ENCODE measurements at regions not wholly inside any gene's neighbourhood (a gene's known extent, or its start where the extent isn't known, plus 50 kb on each side); places are given as distances from the start of the nearest gene placed in this dataset.

DNA sequence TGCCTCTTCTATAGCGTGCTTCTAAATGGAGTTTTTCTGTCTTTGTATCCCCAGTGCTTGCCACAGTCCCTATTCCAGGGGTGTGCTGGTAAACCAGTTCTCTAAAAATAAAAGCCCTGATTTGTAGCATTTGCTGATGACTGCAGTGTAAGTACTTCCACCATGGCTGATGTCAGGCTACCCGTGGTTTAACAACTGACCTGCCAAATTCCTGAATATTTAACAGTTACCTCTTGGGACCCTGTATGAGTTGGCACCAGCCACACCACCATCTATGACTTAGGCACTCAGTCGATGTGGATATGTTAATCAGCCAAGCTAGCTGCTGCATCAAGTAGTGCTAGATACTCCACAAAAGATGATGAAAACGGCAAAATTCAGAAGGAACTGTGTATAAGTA lies 94.0 kb upstream of the MTNR1B start:
- TF ChIP-seq, protein P1, sequence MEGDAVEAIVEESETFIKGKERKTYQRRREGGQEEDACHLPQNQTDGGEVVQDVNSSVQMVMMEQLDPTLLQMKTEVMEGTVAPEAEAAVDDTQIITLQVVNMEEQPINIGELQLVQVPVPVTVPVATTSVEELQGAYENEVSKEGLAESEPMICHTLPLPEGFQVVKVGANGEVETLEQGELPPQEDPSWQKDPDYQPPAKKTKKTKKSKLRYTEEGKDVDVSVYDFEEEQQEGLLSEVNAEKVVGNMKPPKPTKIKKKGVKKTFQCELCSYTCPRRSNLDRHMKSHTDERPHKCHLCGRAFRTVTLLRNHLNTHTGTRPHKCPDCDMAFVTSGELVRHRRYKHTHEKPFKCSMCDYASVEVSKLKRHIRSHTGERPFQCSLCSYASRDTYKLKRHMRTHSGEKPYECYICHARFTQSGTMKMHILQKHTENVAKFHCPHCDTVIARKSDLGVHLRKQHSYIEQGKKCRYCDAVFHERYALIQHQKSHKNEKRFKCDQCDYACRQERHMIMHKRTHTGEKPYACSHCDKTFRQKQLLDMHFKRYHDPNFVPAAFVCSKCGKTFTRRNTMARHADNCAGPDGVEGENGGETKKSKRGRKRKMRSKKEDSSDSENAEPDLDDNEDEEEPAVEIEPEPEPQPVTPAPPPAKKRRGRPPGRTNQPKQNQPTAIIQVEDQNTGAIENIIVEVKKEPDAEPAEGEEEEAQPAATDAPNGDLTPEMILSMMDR (IDR thresholded peaks at IDR 0.05), result no peak
- TF ChIP-seq POLR2A (IDR thresholded peaks at IDR 0.05) (no peak), EP300 (IDR thresholded peaks at IDR 0.05) (no peak)
